ENCODE measurements at regions not wholly inside any gene's neighbourhood (a gene's known extent, or its start where the extent isn't known, plus 50 kb on each side); places are given as distances from the start of the nearest gene placed in this dataset.

DNA sequence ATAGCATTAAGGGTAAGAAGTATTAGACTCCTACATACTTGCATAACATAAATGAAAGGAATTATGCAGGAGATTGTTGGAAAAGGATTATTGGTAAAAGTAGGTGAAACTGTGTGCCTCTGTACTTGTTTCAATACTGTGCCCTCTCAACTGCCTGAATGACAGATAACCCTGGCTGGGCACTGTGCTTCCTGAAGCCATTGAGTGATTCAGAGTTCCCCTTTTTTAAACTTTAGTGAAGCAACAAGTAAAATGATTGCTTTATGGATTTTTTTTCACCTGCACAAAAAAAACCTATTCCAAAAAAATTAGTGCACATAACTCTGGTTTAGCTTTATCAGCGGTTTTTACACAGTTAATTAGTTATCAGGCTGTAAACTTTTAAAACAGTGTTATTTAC, 204.8 kb downstream of the TRAM1L1 start:
- no peak for DNase-seq (ENCODE audit: low read depth in 4 of 6, low spot score in 6 of 6)
- no peak overlapping the region for H3K27ac ChIP-seq (ENCODE audit: low read depth, low read length)
- no peaks in the 10 kb centered on the region for H3K36me3 ChIP-seq (ENCODE audit: control insufficient read depth, insufficient read depth, low read length)
- no peaks in the 10 kb centered on the region for H3K9me3 ChIP-seq (ENCODE audit: control insufficient read depth, insufficient read depth, low read length)
- no peaks in the 10 kb centered on the region for H3K27me3 ChIP-seq (ENCODE audit: control insufficient read depth, insufficient read depth, low read length)
- H3K4me1 ChIP-seq (ENCODE audit: control insufficient read depth, insufficient read depth, low read length) = no peaks in the 10 kb centered on the region
- whole genome bisulfite sequencing (ENCODE audit: insufficient coverage) = no CpG with 5 or more reads among the region's 1 CpG
- H3K4me3 ChIP-seq (ENCODE audit: low read depth, low read length) = no peak overlapping the region

DNA sequence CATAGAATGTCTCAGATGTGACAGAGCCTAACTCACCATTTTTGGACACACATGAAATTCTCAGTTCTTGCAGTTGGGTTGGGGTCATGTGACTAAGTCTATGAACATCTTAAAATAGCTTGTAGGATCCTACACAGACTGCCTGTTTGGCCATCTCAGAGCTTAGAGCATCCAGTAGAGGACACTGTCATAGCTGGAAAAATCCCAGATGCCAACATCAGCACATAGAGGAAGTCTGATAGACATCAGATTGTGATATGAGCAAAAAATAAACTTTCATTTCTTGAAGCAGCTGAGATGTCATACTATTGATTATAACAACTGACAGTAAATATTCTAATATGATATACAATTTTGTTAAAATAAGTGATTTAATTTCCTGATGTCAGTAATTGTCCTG, 207.1 kb downstream of the TRAM1L1 start:
- DNase-seq (ENCODE audit: low read depth in 4 of 6, low spot score in 6 of 6) = no peak
- H3K4me3 ChIP-seq (ENCODE audit: low read depth, low read length) = no peak overlapping the region
- H3K4me1 ChIP-seq (ENCODE audit: control insufficient read depth, insufficient read depth, low read length) = no peaks in the 10 kb centered on the region
- no peaks in the 10 kb centered on the region for H3K36me3 ChIP-seq (ENCODE audit: control insufficient read depth, insufficient read depth, low read length)
- no peaks in the 10 kb centered on the region for H3K9me3 ChIP-seq (ENCODE audit: control insufficient read depth, insufficient read depth, low read length)
- H3K27ac ChIP-seq (ENCODE audit: low read depth, low read length) = no peak overlapping the region
- H3K27me3 ChIP-seq (ENCODE audit: control insufficient read depth, insufficient read depth, low read length) = no peaks in the 10 kb centered on the region

DNA sequence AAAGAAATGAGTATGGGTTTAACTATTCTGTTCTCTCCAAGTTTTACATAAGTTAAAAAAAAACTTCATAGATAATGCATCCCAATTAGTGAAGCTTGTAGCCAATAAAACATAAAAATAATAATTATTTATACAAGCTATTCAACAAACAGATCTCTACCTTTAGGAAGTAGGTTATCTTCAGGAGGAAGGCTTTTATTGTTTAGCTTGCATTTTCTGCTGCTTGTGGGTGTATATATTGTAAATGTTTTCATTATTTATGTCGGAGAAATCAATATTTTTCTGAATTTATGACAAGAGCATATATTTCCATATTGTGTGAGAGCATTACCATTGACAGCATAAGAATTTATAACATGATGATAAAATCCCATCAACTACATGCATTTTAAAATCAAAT, 208.3 kb downstream of the TRAM1L1 start:
- Histone ChIP-seq H3K27ac (ENCODE audit: low read depth, low read length) (no peak overlapping the region), H3K9me3 (ENCODE audit: control insufficient read depth, insufficient read depth, low read length) (no peaks in the 10 kb centered on the region), H3K4me3 (ENCODE audit: low read depth, low read length) (no peak overlapping the region), H3K4me1 (ENCODE audit: control insufficient read depth, insufficient read depth, low read length) (no peaks in the 10 kb centered on the region), H3K36me3 (ENCODE audit: control insufficient read depth, insufficient read depth, low read length) (no peaks in the 10 kb centered on the region), H3K27me3 (ENCODE audit: control insufficient read depth, insufficient read depth, low read length) (no peaks in the 10 kb centered on the region)
- no peak for DNase-seq (ENCODE audit: low read depth in 4 of 6, low spot score in 6 of 6)
- no CpG with 5 or more reads among the region's 1 CpG for WGBS (ENCODE audit: insufficient coverage)

DNA sequence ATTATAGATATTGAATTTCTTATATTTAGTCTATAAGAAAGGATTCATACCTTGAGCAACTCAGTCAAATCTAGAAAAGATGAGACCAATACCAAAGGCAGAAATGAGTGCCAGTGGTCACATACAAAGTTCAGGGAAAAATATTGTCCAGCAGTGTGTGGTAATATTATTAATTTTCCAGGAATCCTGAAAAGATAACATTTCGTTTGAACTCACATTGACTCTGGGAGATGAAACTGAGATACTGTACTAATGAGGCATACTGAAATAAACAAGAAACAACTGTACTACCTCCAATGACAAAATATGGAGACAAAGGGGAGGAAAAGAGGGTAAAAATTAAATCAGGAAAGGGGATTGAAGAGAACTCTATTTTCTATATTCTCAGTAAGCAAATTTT, 212.4 kb downstream of the TRAM1L1 start:
- H3K36me3 ChIP-seq (ENCODE audit: control insufficient read depth, insufficient read depth, low read length) = no peaks in the 10 kb centered on the region
- WGBS (ENCODE audit: insufficient coverage) = no CpG with 5 or more reads among the region's 1 CpG

DNA sequence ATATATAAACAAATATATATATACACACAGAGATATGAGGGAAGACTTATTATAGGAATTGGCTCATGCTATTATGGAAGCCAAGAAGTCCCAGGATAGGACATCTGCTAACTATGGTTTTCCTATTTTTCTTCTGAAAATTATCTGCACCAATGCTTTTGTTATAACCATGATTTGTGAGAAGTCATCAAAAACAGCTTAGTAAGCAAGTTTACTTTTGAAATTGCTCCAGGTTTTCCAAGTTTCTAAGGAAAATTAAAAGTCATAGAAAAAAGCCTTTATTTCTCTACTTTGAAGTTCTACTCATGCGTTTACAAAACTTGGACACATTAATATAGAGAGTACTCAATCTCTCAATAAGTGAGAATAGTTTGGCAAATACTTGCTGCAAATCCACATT, 213.1 kb downstream of the TRAM1L1 start:
- DNase-seq (ENCODE audit: low read depth in 4 of 6, low spot score in 6 of 6) = no peak
- Histone ChIP-seq H3K27me3 (ENCODE audit: control insufficient read depth, insufficient read depth, low read length) (no peaks in the 10 kb centered on the region), H3K36me3 (ENCODE audit: control insufficient read depth, insufficient read depth, low read length) (no peaks in the 10 kb centered on the region), H3K9me3 (ENCODE audit: control insufficient read depth, insufficient read depth, low read length) (no peaks in the 10 kb centered on the region), H3K4me1 (ENCODE audit: control insufficient read depth, insufficient read depth, low read length) (no peaks in the 10 kb centered on the region), H3K4me3 (ENCODE audit: low read depth, low read length) (no peak overlapping the region), H3K27ac (ENCODE audit: low read depth, low read length) (no peak overlapping the region)
- WGBS (ENCODE audit: insufficient coverage) = no CpG with 5 or more reads among the region's 1 CpG

More for the DNA sequence above, 212.4 kb downstream of the TRAM1L1 start:
- Histone ChIP-seq H3K4me3 (ENCODE audit: low read depth, low read length) (no peak overlapping the region), H3K27ac (ENCODE audit: low read depth, low read length) (no peak overlapping the region), H3K9me3 (ENCODE audit: control insufficient read depth, insufficient read depth, low read length) (no peaks in the 10 kb centered on the region), H3K27me3 (ENCODE audit: control insufficient read depth, insufficient read depth, low read length) (no peaks in the 10 kb centered on the region), H3K4me1 (ENCODE audit: control insufficient read depth, insufficient read depth, low read length) (no peaks in the 10 kb centered on the region)
- no peak for DNase-seq (ENCODE audit: low read depth in 4 of 6, low spot score in 6 of 6)

DNA sequence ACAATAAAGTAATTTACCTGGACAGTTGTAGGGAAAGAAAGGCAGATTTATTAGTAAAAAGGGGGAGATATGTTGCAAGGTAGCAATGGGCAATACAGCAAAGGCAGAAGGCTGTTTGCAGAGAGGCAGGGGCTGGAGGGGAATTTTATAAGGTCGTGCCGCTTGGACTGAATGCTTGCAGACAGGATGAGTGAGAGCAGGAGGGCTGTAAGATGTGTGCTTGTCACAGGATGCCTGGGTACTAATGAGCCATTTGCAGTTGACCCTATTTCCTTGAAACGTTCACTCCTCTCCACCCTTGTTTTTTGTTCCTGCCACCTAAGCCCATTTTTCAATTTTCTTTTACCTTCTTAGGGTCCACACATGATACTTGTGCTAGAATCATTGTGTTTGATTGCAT, 214.7 kb downstream of the TRAM1L1 start:
- no peak for DNase-seq (ENCODE audit: low read depth in 4 of 6, low spot score in 6 of 6)
- Histone ChIP-seq H3K9me3 (ENCODE audit: control insufficient read depth, insufficient read depth, low read length) (no peaks in the 10 kb centered on the region), H3K4me3 (ENCODE audit: low read depth, low read length) (no peak overlapping the region), H3K36me3 (ENCODE audit: control insufficient read depth, insufficient read depth, low read length) (no peaks in the 10 kb centered on the region), H3K4me1 (ENCODE audit: control insufficient read depth, insufficient read depth, low read length) (no peaks in the 10 kb centered on the region), H3K27ac (ENCODE audit: low read depth, low read length) (no peak overlapping the region), H3K27me3 (ENCODE audit: control insufficient read depth, insufficient read depth, low read length) (no peaks in the 10 kb centered on the region)
- WGBS (ENCODE audit: insufficient coverage) = 48% methylated on average over 2 of the region's 3 CpGs

DNA sequence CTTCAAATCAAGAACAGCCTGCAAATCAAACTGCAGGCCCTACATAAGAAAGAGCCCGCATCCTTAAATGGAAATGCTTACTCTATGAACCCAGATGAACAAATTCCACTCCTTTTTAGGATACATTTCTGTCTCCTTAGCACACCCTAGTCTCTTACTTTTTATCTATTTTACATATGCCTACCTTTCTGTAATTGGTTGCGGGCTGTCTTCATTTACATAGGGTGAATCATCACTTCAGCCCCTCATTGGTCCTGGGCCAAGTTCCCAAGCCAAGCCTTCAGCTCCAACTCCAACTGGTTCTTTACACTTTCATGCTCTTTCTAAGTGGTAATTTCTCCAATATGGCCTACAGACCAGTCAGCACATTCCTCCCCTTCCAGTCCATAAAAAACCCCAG, 219.3 kb downstream of the TRAM1L1 start:
- Histone ChIP-seq H3K9me3 (ENCODE audit: control insufficient read depth, insufficient read depth, low read length) (no peaks in the 10 kb centered on the region), H3K27me3 (ENCODE audit: control insufficient read depth, insufficient read depth, low read length) (no peaks in the 10 kb centered on the region), H3K36me3 (ENCODE audit: control insufficient read depth, insufficient read depth, low read length) (no peaks in the 10 kb centered on the region), H3K4me3 (ENCODE audit: low read depth, low read length) (no peak overlapping the region), H3K27ac (ENCODE audit: low read depth, low read length) (no peak overlapping the region), H3K4me1 (ENCODE audit: control insufficient read depth, insufficient read depth, low read length) (no peaks in the 10 kb centered on the region)
- DNase-seq (ENCODE audit: low read depth in 4 of 6, low spot score in 6 of 6) = no peak
- WGBS (ENCODE audit: insufficient coverage) = 100% methylated on average over 1 of the region's 2 CpGs

DNA sequence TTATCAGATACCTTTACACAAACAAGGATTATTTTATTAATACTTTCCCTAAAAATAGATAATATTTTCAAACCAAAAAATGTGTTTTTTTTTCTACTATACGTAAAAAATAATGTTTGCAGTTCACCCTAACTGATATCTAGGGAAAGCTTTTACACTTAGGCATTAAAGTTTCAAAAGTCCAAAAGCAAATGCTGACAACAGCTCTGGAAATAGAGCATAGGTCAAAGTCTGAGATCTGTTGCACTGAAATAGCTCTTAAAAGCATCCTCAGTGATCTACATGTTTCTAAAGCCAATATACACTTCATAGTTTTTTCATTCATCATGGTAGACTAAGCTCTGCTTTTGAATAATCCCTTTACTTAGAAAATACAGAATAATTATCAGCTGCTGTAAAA, 222.8 kb downstream of the TRAM1L1 start:
- no peak overlapping the region for H3K27ac ChIP-seq (ENCODE audit: low read depth, low read length)
- no peaks in the 10 kb centered on the region for H3K36me3 ChIP-seq (ENCODE audit: control insufficient read depth, insufficient read depth, low read length)
- no peaks in the 10 kb centered on the region for H3K27me3 ChIP-seq (ENCODE audit: control insufficient read depth, insufficient read depth, low read length)
- no peak overlapping the region for H3K4me3 ChIP-seq (ENCODE audit: low read depth, low read length)
- WGBS (ENCODE audit: insufficient coverage) = no CpG with 5 or more reads among the region's 1 CpG
- H3K4me1 ChIP-seq (ENCODE audit: control insufficient read depth, insufficient read depth, low read length) = no peaks in the 10 kb centered on the region
- no peak for DNase-seq (ENCODE audit: low read depth in 4 of 6, low spot score in 6 of 6)
- no peaks in the 10 kb centered on the region for H3K9me3 ChIP-seq (ENCODE audit: control insufficient read depth, insufficient read depth, low read length)

DNA sequence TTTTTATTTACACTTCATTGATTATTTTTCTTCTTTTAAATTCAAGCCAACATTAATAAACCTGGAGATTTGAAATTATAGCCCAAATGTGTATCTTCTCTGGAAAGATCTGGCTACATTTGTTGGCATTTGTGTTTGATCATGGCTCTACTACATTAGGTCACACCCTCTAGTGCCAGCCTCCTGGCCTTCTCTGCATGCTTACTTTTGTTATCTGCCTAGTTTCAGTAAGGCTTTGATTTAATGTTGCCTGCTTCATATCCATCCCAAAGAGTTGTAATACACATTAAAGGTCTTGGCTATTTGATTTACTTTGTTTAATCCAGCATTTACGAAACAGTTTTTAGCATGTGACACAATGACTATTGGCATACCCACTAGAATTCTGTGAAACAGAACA, 224.5 kb downstream of the TRAM1L1 start:
- Histone ChIP-seq H3K36me3 (ENCODE audit: control insufficient read depth, insufficient read depth, low read length) (no peaks in the 10 kb centered on the region), H3K4me1 (ENCODE audit: control insufficient read depth, insufficient read depth, low read length) (no peaks in the 10 kb centered on the region), H3K9me3 (ENCODE audit: control insufficient read depth, insufficient read depth, low read length) (no peaks in the 10 kb centered on the region), H3K4me3 (ENCODE audit: low read depth, low read length) (no peak overlapping the region), H3K27ac (ENCODE audit: low read depth, low read length) (no peak overlapping the region), H3K27me3 (ENCODE audit: control insufficient read depth, insufficient read depth, low read length) (no peaks in the 10 kb centered on the region)
- no CpG with 5 or more reads among the region's 1 CpG for WGBS (ENCODE audit: insufficient coverage)
- no peak for DNase-seq (ENCODE audit: low read depth in 4 of 6, low spot score in 6 of 6)

DNA sequence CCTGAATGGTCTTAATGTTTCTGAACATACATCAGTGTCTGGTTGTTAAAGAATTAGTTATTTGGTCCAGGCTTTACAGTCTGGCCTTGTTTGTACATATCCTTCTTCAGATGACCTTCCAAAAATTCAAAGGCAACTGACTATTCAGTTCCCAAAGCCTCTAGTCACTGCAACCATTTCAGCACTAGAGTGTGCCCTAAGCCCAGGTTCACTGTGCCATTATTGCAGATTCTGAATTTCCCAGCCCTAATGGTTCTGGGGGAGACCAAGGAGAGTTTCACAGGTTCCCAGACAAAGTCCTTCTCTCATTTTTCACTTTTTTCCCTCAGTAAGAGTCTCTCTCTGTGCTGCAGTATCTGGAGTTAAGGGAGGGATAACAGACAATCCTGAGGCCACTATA, 235.8 kb downstream of the TRAM1L1 start:
- H3K4me3 ChIP-seq (ENCODE audit: low read depth, low read length) = no peak overlapping the region
- no peaks in the 10 kb centered on the region for H3K4me1 ChIP-seq (ENCODE audit: control insufficient read depth, insufficient read depth, low read length)
- no peak for DNase-seq (ENCODE audit: low read depth in 4 of 6, low spot score in 6 of 6)

DNA sequence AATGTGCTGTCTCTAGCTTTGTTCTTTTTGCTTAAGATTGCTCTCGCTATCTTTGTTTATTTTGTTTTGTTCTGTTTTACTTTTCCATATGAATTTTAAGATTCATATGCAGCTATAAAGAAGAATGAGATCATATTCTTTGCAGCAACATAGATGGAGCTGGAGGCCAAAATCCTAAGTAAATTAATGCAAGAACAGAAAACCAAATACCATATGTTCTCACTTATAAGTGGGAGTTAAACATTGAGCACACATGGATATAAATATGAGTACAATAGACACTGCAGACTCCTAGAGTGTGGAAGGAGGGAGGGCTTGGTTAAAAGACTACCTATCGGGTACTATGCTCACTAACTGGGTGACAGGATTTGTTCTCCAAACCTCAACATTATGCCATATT, 237.8 kb downstream of the TRAM1L1 start:
- no peaks in the 10 kb centered on the region for H3K9me3 ChIP-seq (ENCODE audit: control insufficient read depth, insufficient read depth, low read length)
- no CpG with 5 or more reads among the region's 2 CpGs for WGBS (ENCODE audit: insufficient coverage)
- DNase-seq (ENCODE audit: low read depth in 4 of 6, low spot score in 6 of 6) = peak in 1 of 6 donors; percentile 16

More for the DNA sequence above, 235.8 kb downstream of the TRAM1L1 start:
- H3K27me3 ChIP-seq (ENCODE audit: control insufficient read depth, insufficient read depth, low read length) = no peaks in the 10 kb centered on the region
- H3K36me3 ChIP-seq (ENCODE audit: control insufficient read depth, insufficient read depth, low read length) = no peaks in the 10 kb centered on the region
- no peaks in the 10 kb centered on the region for H3K9me3 ChIP-seq (ENCODE audit: control insufficient read depth, insufficient read depth, low read length)
- no peak overlapping the region for H3K27ac ChIP-seq (ENCODE audit: low read depth, low read length)

More for the DNA sequence above, 237.8 kb downstream of the TRAM1L1 start:
- Histone ChIP-seq H3K36me3 (ENCODE audit: control insufficient read depth, insufficient read depth, low read length) (no peaks in the 10 kb centered on the region), H3K4me1 (ENCODE audit: control insufficient read depth, insufficient read depth, low read length) (no peaks in the 10 kb centered on the region), H3K27me3 (ENCODE audit: control insufficient read depth, insufficient read depth, low read length) (no peaks in the 10 kb centered on the region), H3K4me3 (ENCODE audit: low read depth, low read length) (no peak overlapping the region), H3K27ac (ENCODE audit: low read depth, low read length) (no peak overlapping the region)

Data from spinal cord (tissue), 9 donors.